Tibial artery (tissue), 4 donors: ENCODE measurements at regions not wholly inside any gene's neighbourhood (a gene's known extent, or its start where the extent isn't known, plus 50 kb on each side); places are given as distances from the start of the nearest gene placed in this dataset.

Source experiments
- DNase-seq, 2 donors: peaks; one replicate each; pipeline ENCODE4 v3.0.0-alpha.2; 2019
- H3K27ac ChIP-seq, 2 donors: fragments of 200-600 bp; sonication (generic) in 1 of 2; 1 replicate in 1 of 2; 2 replicates in 1 of 2; pipeline ENCODE4 v1.5.1; 2018 to 2019; ENCODE audit warnings: mild to moderate bottlenecking in 1 of 2
- H3K27me3 ChIP-seq, 2 donors: fragments of 200-600 bp; sonication (generic) in 1 of 2; one replicate each; pipeline versions ENCODE4 v1.5.1 to v1.6.0; 2016 to 2019
- H3K36me3 ChIP-seq, 3 donors: fragments of 200-600 bp; sonication (generic) in 2 of 3; one replicate each; pipeline ENCODE4 v1.5.1; 2016 to 2019; ENCODE audit warnings: mild to moderate bottlenecking in 2 of 3
- H3K4me1 ChIP-seq, 4 donors: fragments of 200-600 bp; sonication (generic) in 2 of 4; 1 replicate in 3 of 4; 2 replicates in 1 of 4; pipeline ENCODE4 v1.5.1; 2016 to 2019
- H3K4me3 ChIP-seq, 2 donors: fragments of 200-600 bp; sonication (generic) in 1 of 2; 1 replicate in 1 of 2; 2 replicates in 1 of 2; pipeline ENCODE4 v1.5.1; 2018 to 2019; ENCODE audit warnings: mild to moderate bottlenecking in 2 of 2
- H3K9me3 ChIP-seq, 3 donors: fragments of 200-600 bp; sonication (generic) in 1 of 3; one replicate each; pipeline ENCODE4 v1.5.1; 2016 to 2019
- intact Hi-C: fragments of 100-400 bp; cut with DNase I; formaldehyde crosslinking; loops from one replicate; pipeline ENCODE4 v1.15.0; 2023; ENCODE audit warnings: low total_unique reads
- TF ChIP-seq, protein P1 (sequence below), 2 experiments: fragments of 200-600 bp in 1 of 2; fragments of 450-650 bp in 1 of 2; IDR thresholded peaks; one replicate each; pipeline ENCODE4 v1.5.1; 2017 to 2019; ENCODE audit warnings: antibody characterized with exemption in 2 of 2, mild to moderate bottlenecking in 1 of 2, moderate library complexity in 1 of 2

DNA sequence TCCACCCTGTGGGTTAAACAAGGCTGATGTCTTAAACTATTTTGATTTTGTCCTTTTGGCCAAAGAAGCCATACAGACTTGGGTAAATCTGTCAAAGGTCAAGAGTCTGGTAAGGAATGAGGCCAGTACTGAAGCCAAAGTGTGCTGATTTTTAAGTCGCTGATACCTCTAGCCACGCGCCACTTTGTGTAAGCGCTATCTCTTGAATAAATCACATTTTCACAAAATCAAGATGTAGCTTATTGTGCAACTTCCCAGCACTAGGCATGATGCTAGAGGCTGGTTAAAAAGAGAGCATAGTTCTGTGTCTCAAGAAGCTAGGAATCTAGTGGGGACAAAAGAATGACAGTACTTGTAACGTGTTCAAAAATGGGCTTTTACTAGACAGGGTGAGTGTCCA is 510.6 kb upstream of the RAB6C start:
- no peak overlapping the region for H3K4me3 ChIP-seq
- H3K27me3 ChIP-seq = no peaks in the 10 kb centered on the region
- no peaks in the 10 kb centered on the region for H3K9me3 ChIP-seq
- TF ChIP-seq, protein P1, sequence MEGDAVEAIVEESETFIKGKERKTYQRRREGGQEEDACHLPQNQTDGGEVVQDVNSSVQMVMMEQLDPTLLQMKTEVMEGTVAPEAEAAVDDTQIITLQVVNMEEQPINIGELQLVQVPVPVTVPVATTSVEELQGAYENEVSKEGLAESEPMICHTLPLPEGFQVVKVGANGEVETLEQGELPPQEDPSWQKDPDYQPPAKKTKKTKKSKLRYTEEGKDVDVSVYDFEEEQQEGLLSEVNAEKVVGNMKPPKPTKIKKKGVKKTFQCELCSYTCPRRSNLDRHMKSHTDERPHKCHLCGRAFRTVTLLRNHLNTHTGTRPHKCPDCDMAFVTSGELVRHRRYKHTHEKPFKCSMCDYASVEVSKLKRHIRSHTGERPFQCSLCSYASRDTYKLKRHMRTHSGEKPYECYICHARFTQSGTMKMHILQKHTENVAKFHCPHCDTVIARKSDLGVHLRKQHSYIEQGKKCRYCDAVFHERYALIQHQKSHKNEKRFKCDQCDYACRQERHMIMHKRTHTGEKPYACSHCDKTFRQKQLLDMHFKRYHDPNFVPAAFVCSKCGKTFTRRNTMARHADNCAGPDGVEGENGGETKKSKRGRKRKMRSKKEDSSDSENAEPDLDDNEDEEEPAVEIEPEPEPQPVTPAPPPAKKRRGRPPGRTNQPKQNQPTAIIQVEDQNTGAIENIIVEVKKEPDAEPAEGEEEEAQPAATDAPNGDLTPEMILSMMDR (IDR thresholded peaks at IDR 0.05) = no peak
- DNase-seq = no peak
- no peak overlapping the region for H3K27ac ChIP-seq
- H3K4me1 ChIP-seq = no peaks in the 10 kb centered on the region
- intact Hi-C loops = no loop called here
- no peaks in the 10 kb centered on the region for H3K36me3 ChIP-seq

GRCh38 chr2:129469389-129469788 is 510.1 kb upstream of the RAB6C start:
- intact Hi-C loops = no loop called here
- H3K4me1 ChIP-seq = no peaks in the 10 kb centered on the region
- H3K9me3 ChIP-seq = no peaks in the 10 kb centered on the region
- H3K27me3 ChIP-seq = no peaks in the 10 kb centered on the region
- H3K27ac ChIP-seq = no peak overlapping the region
- H3K4me3 ChIP-seq = no peak overlapping the region
- H3K36me3 ChIP-seq = no peaks in the 10 kb centered on the region
- TF ChIP-seq, protein P1 (IDR thresholded peaks at IDR 0.05) = no peak
- no peak for DNase-seq

GRCh38 chr2:129469871-129470270 is 509.6 kb upstream of the RAB6C start:
- intact Hi-C loops = loop anchor here (1.0 kb wide), 1 partner anchor 14 kb away; no protein-coding TSS in a partner anchor
- no peaks in the 10 kb centered on the region for H3K27me3 ChIP-seq
- H3K36me3 ChIP-seq = no peaks in the 10 kb centered on the region
- TF ChIP-seq, protein P1 (IDR thresholded peaks at IDR 0.05) = no peak
- no peaks in the 10 kb centered on the region for H3K9me3 ChIP-seq
- DNase-seq = no peak
- no peak overlapping the region for H3K4me3 ChIP-seq
- no peak overlapping the region for H3K27ac ChIP-seq
- no peaks in the 10 kb centered on the region for H3K4me1 ChIP-seq

- Histone ChIP-seq H3K9me3 (no peaks in the 10 kb centered on the region), H3K27me3 (peaks cover 0 to 2% of the 10 kb centered on the region in 2 donors), H3K4me1 (no peaks in the 10 kb centered on the region), H3K4me3 (no peak overlapping the region), H3K27ac (no peak overlapping the region), H3K36me3 (no peaks in the 10 kb centered on the region)
- intact Hi-C loops = no loop called here
- DNase-seq = no peak
- TF ChIP-seq, protein P1 (IDR thresholded peaks at IDR 0.05) = no peak
Measured at GRCh38 chr2:129478902-129479517, 500.5 kb upstream of the RAB6C start.

- DNase-seq = no peak
- no peak overlapping the region for H3K4me3 ChIP-seq
- H3K9me3 ChIP-seq = no peaks in the 10 kb centered on the region
- no peak overlapping the region for H3K27ac ChIP-seq
- intact Hi-C loops = no loop called here
- H3K27me3 ChIP-seq = peaks cover 0 to 2% of the 10 kb centered on the region in 2 donors
- H3K4me1 ChIP-seq = no peaks in the 10 kb centered on the region
- no peaks in the 10 kb centered on the region for H3K36me3 ChIP-seq
- TF ChIP-seq, protein P1 (IDR thresholded peaks at IDR 0.05) = no peak
Measured at GRCh38 chr2:129479892-129480291, 499.6 kb upstream of the RAB6C start.

- Histone ChIP-seq H3K9me3 (no peaks in the 10 kb centered on the region), H3K4me1 (no peaks in the 10 kb centered on the region), H3K4me3 (no peak overlapping the region), H3K27ac (no peak overlapping the region), H3K27me3 (peaks cover 0 to 2% of the 10 kb centered on the region in 2 donors), H3K36me3 (no peaks in the 10 kb centered on the region)
- no peak for DNase-seq
- TF ChIP-seq, protein P1 (IDR thresholded peaks at IDR 0.05) = no peak
- intact Hi-C loops = no loop called here
Measured at GRCh38 chr2:129480790-129481189, 498.7 kb upstream of the RAB6C start.
